ENCODE measurements at regions not wholly inside any gene's neighbourhood (a gene's known extent, or its start where the extent isn't known, plus 50 kb on each side); places are given as distances from the start of the nearest gene placed in this dataset.

DNA sequence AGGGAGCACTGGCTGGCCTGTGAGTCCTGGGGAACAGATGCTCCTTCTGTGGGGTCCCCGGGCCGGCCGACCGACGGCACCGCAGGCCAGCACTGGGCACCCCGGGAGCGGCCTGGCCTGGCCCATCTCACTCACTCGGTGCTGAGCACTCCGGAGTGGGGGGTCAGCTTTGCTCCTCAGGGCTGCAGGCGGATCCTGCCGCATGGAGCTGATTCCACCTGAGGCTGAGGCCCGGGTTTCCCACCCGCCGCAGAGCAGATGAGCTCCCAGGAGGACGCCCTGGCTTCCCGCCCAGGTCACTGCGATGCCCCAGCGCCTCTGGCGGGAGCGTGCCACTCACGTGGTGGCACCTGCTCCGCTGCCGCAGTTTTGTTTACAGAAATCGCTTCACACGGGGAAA is 418.6 kb downstream of the GALR1 start:
- DNase-seq, result no peak

DNA sequence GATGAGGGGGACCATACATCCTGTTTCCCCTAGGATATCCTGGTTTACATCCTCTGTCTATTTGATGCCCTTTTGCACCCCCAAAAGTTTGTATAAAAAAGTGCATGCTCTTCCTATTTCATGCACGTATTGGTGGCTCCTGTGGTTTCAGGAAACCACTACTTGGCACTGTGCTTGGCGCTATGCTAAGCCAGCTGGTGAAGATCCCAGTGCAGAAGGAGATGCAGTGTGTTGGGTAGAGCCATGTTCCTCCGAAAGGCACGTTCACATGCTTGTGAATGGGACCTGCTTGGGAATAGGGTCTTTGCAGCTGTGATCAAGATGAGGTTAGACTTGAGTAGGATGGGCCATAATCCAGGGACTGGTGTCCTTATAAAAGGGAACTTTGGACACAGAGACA is 419.7 kb downstream of the GALR1 start:
- no peak for DNase-seq

DNA sequence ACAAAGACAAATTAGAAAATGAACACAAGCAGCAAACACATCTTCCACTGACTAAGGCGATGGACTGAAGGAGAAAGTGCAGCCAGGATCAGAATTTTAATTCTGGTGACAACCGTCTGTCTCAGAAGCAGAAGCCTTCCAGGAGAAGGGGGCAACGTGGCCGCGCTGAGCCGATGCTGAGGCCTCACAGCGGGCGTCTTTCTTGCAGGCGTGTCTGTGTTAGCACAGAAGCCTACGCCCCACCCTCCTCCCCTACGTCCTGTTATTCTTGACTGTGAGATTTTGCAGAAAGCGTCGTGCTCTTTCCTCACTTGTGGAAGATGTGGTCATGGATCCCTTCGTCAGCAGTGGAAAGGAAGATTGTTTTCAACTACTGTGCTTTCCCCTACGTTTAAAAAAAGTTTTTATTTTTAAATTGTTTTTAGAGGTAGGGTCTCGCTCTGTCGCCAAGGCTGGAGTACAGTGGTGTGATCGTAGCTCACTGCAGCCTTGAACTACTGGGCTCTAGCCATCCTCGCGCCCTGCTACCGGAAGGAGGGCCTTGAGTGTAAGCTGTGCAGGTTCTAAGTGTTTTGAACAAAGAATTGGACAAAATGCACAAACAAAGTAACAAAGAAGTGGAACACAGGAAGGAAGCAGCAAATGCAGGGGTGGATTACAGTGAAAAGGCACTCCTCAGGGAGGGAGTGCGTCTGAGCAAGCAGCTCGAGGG is 422.0 kb downstream of the GALR1 start:
- DNase-seq, result peak; percentile 14

DNA sequence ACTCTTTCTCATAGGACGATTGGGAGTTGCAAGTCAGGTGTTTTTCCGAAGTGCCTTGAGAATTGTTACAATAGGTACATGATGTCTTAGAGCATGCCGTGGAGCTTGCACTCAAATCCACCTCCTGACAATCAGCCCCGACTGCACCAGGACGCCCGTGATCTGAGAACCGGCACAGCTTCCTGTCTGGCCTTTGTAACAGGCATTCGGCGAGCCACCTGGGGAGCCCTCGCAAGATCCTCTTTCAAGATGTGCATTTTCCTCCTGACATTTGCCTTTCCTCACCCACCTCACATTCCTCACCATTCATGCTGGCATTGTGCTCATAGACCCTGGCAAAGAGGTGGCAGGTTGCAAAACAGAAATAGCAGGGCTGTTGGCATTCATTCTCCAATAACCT is 427.3 kb downstream of the GALR1 start:
- no peak for DNase-seq

DNA sequence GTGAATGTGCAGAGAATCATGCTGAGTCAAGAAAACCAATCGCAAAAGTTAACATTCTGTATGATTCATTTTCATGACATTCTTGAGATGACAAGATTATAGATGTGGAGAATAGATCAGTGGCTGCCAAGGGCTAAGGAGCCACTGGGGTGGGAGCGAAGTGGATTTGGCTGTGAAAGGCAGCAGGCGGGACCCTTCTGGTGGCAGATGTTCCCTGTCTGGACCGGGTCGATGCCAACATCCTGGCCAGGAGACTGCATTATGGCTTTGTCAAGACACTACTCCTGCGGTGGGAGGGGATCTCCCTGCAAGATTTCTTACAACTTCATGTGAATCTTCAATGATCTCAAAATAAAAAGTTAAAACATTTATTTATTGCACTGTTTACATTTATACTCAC is 427.9 kb downstream of the GALR1 start:
- no peak for DNase-seq

DNA sequence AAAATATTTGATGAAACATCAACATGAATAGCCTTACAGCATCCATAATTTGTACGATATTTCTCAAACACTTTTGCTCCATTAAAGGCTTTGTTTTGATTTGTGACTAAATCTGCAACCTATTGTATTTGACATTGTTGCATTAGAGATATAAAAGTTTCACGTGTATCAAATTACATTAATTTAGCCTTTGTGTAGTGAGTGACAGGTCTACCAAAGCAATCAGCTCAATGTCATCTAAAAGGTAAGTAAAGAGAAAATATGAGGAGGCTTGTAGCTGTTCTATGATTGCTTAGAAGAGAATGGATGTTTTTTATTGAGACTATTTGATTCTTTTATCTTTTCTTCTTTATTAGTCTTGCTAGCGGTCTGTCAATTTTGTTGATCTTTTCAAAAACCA is 430.2 kb downstream of the GALR1 start:
- DNase-seq, result no peak

DNA sequence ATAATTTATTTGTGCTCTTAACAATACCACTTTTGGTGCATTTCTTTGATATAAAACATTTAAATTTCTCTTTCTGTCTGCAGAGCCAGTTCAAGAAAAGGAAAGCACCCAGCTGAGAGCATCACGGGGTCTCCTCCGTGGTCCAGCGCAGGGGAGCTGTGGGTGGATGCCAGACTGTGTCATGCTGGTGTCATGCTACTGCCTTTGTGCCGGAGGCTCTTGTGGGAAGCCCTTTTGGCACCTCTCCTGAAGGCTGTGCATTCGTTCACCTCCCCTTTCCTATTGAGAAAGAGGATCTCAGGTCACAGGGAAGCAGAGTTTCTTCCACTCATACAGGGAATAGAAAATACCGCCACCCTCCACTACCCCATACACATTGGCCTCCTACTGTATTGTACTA is 450.4 kb downstream of the GALR1 start:
- no peak for DNase-seq

DNA sequence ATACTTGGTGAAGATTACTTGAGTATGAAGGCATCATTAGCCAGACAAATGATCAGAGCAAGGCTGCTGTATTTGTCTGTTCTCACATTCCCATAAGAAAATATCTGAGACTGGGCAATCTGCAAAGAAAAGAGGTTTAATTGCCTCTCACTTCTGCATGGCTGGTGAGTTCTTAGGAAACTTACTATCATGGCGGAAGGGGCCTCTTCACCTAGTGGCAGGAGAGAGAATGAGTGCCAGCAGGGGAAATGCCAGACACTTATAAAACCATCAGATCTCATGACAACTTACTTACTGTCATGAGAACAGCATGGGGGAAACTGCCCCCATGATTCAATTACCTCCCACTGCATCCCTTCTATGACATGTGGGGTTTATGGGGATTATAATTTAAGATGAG is 452.3 kb downstream of the GALR1 start:
- DNase-seq, result no peak

DNA sequence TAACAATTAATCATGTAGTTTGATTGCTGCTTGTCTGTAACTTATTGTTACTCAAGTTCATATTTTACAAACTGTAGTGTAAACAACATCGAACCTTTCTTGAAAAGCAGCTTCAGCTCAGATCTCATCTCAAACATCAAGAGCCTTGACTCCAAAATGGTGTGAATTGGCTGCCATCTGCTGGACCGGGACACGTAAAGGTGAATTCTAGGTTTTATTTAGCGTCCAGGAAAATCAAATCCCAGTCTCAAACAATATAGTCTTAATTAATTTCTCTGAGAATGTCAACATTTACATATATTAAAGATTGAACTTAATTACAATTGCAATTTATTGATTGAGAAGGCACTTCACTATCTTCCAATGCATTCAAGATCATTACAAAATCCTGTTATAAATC is 453.0 kb downstream of the GALR1 start:
- DNase-seq, result peak; percentile 67

DNA sequence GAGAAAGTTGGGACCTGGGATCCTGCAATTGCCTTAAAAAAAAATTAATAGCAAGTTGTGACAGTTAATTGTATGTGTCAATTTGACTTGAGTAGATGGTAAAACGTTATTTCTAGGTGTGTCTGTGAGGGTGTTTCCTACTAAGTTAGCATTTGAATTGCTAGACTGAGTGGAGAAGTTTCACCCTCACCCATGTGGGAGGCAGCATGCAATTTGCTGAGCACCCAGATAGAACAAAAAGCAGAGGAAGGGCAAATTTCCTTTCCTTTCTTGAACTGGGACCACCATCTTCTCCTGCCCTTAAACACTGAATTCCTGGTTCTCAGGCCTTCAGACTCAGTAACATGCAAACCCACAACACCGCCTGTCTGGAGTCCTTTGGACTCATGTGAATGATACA is 455.7 kb downstream of the GALR1 start:
- DNase-seq, result no peak

DNA sequence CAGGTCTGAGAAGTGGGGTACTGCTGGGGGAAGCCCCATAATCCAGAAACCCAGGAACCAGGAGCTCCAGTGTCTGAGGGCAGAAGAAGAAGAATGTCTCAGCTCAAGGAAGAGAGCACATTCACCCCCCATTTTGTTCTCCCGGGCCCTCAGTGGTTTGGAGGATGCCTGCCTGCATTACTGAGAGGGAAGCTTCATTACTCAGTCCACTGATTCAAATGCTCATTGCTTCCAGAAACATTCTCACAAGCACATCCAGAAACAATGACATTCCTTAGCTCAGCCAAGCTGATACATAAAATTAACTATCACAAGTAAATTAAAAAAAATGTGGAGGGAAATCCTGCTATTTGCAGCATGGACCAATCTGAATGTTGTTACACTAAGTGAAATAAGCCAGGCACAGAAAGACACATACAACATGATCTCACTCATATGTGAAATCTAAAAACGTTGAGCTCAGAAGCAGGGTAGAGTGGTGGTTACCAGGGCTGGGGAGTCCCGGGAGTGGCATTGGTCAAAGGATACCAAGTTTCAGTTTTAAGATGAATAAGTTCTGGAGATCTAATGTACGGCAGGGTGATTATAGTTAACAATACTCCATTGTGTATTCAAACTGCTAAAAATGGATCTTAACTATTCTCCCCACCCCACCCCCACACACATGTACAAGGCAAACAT is 459.3 kb downstream of the GALR1 start:
- DNase-seq, result no peak

DNA sequence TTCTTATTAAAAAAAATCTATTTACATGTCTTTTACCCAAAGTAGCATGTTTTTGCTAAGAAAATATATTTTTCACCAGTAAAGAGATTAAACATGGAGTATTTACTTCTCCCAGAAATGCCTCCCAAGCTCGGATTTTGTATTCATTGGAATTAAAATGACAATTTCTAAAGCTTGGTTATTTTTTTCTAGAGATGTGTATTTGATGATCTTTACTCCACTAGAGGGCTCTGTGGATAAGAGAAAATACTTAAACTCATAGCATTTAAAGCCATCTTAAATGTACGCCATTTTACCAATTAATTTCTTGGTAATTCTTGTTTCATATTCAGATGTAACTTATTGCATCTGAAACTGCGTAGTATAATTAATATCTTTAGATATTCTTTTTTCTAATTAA is 461.4 kb downstream of the GALR1 start:
- DNase-seq, result no peak

DNA sequence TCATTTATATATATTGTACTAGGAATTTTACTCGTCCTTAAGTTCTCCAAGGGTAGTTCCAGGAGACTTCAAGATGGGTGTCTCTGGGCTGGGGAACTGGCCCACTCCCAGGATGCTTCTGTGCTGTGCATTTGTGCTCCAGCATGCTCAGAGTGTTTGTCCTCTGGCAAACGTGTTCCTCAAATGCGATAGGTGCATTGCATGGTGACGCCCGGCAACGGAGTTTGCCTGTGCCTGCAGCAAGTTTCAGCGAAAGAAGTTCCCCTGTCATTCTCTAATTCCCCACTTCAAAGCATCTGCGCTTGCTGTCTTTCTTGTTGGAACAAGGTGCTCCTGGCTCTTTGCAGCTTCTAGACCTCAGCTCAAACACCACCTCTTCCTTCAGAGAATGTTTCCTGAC is 465.1 kb downstream of the GALR1 start:
- DNase-seq, result no peak

DNA sequence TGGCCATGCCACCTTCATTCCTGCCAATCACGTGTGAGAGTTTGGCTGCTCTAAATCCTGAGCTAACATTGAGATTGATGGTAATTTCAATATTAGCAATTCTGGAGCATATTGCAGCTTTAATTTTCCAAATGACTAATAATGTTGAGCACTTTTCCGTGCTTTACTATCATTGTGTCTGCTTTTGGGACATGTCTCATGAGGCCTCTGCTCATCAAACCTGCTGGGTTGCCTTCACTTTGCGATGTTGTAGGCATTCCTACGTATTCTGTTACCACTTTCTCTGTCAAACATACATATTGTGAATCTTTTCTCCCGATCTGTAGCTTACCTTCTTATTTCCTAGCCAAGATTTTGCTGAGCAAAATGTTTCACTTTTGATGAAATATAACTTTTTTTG is 466.6 kb downstream of the GALR1 start:
- no peak for DNase-seq

DNA sequence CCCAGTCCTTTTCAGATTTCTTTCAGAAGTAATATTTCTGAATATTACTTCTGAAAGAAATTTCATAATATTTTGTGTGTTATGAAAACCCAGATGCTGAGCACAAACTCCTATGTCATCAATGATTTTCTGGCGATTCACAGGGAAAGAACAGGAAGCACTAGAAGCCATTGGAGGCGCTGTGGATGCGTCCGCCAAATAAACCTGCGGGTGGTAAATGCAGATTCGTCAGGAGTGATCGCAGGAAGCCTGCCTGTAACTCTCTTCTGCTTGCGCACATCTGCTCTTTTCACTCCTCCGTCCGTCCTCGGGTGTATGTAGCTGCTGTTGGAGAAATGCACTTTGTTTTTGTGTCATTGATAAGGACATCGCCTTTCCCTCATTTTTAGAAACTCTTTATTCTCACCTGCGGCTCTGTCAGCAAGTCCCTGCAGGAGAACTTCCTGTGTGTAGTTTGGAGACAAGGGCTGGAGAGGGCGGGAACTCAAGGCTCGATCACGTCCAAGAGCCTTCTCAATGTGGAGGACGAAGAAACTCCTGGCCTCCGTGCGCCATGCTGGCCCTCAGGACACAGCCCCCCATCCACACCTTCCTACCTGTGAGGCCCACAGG is 483.8 kb downstream of the GALR1 start:
- peak; percentile 5 for DNase-seq

DNA sequence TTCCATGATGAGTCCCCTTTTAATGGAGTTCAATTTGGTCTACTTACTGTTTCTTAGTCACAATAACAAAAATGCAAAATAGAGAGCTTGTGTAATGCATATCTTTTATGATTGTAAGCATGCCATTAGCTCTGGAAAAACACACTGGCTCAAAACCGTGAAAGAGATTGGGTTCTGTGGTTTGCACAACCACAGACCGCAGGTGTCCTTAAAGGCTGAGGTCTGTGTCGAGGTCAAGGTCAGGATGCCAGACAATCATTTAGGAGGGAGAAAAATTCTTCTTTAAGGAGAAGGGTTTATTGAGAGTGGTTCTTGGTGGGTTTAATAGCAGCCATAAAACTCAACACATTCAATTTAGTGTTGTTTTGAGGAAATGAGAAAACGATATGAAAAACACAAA is 487.2 kb downstream of the GALR1 start:
- no peak for DNase-seq

DNA sequence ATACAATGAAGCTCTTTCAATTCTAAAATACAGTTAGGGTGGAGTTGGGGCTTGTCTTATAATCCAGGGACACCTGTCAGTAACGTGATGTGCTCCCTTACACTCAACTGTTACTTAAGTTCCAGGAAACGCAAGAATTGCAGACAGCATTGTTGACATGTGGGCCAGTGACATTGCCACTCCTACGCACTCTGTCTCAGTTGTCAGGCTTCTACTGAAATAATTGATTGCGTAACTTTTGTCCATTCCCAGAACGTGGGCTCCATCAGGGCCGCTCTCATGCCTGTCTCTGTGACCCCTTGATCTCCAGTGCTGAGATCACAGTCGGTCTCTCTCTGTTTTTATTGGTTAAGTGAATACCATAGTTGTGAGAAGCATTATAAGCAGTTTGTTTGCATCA is 487.8 kb downstream of the GALR1 start:
- no peak for DNase-seq

DNA sequence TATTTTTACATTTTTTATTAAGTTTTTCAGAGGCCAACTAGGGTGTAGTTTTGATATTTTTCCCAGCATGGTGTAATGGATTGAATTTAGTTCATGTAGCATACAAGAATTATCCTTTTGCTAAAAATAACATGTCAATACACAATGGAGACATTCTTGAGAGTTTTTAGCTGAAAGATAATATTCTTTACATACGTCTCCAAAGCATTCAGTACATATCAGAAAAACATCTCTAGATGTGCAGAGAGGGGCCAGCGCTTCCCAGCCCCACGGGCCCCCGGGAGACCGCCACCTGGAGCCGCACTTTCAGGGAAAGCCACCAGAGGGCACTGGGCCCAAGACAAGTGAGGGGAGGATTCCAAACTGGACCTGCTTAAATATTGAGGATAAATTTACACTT is 499.4 kb downstream of the GALR1 start:
- peak; percentile 10 for DNase-seq

DNA sequence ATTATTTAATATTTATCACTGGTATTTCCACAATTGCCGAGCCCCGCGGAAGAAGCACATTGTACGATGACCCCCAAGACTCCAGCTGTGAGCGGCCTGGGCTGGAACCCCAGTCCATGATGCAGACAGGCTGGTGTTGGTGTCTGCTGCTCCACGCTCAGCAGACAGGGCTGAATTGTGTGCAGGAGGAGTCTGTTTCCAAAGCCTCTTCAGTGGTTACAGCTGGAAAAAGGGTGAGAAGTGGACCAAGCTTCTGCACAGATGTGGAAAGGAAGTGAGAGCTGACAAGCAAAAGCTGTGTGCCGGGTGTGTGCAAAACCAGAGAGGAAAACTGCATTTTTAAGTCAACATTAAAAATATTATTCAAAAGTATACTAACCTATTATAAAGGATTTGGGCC is 500.4 kb downstream of the GALR1 start:
- no peak for DNase-seq

DNA sequence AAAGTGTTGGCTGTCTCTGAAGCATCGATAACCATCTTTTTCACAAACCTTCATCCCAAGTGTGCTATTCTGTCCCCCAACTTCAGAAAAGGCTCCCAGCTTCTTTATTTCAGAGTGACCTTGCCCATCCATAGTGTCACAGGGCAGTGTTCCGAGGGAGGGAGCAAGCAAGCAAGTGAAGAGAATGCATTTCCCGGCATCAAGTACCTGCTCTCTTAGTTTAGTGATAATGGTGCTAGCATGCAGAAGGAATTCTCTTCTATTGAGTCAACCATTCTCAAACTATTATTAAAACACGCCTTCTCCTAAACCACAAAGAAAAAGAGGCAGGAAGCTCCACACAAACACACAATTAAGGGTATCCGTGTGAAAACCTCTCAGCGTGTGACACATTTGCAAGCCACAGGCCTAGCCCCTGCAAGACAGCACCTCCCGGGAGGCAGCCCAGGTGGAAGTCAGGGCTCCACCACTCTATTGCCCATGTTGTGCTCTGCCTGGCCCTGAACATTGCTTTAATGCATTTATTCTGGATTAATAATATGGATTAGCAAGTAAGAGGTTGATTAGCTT is 504.9 kb downstream of the GALR1 start:
- no peak for DNase-seq

DNA sequence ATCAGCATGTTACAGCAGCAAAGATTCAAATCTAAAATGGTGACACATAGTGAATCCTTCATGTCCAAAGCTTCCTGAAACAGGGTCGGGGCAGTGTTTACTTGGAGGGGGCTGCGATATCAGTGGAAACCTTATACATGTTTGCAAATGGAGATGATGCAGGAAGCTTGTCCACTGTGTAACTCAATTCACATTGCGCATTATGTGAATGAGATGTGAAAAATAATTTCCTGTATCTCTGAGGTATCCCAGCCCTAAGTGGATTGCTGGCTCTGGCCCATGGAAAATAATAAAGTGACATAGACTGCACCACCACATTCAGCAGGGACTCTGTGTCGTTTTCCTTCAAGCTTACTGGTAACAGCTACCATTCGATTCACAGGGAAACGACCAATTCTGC is 505.5 kb downstream of the GALR1 start:
- no peak for DNase-seq

DNA sequence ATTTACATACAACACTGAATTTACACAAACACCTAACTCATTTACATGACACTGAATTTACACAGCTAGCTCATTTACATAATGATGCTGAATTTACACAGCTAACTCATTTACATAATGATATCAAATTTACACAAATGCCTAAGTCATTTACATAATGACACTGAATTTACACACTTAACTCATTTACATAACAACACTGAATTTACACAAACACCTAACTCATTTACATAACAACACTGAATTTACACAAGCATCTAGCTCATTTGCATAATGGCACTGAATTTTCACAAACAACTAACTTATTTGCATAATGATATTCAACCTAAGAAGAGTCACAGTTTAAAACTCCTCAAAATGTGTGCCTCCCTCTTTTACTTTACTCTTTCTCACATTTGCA is 511.7 kb downstream of the GALR1 start:
- DNase-seq, result no peak

DNA sequence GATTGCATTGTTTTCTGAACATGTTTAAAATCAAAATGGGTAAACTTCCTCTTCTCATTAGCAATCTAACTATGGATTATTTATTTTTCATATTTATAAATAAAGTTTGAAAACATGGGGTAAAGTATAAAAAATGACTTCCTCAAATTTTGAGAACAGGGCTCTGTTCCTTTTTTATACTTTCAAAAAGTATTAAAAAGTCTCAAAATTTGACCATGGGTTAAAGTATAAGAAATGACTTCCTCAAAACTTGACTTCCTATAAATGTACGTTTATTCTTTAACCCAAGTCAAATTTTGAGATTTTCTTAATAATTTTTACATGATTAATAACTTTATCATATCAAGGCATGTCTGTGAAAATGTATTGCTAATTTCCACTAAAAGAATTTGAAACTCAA is 512.4 kb downstream of the GALR1 start:
- DNase-seq, result no peak

DNA sequence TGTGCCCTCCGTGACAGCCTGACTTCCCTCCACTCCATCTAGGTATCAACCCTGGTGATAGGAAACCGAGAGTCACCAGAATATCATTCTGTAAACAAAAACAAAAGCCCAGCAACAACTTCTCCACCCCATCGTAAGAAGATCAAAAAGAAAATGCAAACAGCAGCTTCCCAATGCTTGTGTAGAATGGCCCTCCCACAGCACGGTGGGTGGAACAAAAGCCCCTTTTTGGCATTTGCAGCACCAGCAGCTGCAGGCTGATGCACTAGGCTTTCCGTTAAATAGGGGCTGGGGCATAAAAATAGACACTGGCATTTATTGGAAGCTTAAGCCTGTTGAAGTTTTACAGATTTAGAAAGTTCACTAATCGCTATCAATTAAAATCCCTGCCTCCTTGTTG is 513.0 kb downstream of the GALR1 start:
- DNase-seq, result no peak
